ENCODE measurements at regions not wholly inside any gene's neighbourhood (a gene's known extent, or its start where the extent isn't known, plus 50 kb on each side); places are given as distances from the start of the nearest gene placed in this dataset.
"Not testable (repeated sequence)": the region's sequence is repeated elsewhere in the genome, so short reads cannot be mapped to it uniquely, and the experiment has no call there.

DNA sequence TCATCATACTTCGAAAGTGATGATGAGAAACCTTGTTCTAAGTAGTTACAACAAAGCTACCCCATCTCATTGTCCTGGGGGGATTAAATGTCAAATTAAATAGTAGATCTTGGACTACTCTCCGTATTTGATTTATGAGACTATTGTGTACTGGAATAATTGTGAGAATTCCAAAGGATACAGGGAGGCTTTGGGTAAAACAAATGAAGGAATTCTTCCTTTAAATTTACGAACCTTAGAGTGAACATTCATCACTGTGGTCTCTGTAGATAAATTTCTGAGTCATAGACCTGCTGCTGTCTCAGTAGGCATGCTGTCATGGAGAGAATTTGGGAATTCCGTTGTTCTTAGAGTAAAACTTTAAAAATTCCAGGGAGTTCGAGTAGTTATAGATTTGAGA is 836.2 kb downstream of the DNAH5 start:
- Histone ChIP-seq H3K4me1 (no peaks in the 10 kb centered on the region), H3K9me3 (no peaks in the 10 kb centered on the region), H3K27ac (no peak overlapping the region), H3K27me3 (no peaks in the 10 kb centered on the region), H3K36me3 (no peaks in the 10 kb centered on the region), H3K4me3 (no peak overlapping the region)
- WGBS, 2 donors = 77 to 80% methylated on average over 5 of the region's 5 CpGs
- DNase-seq (no peak), ATAC-seq (ENCODE audit: low FRiP score in 2 of 2) (no peak)
- TF ChIP-seq POLR2AphosphoS5 (IDR thresholded peaks at IDR 0.05) = no peak
- no peak for TF ChIP-seq POLR2A (IDR thresholded peaks at IDR 0.05)
- TF ChIP-seq EP300 (IDR thresholded peaks at IDR 0.05) = no peak
- TF ChIP-seq, protein P1, sequence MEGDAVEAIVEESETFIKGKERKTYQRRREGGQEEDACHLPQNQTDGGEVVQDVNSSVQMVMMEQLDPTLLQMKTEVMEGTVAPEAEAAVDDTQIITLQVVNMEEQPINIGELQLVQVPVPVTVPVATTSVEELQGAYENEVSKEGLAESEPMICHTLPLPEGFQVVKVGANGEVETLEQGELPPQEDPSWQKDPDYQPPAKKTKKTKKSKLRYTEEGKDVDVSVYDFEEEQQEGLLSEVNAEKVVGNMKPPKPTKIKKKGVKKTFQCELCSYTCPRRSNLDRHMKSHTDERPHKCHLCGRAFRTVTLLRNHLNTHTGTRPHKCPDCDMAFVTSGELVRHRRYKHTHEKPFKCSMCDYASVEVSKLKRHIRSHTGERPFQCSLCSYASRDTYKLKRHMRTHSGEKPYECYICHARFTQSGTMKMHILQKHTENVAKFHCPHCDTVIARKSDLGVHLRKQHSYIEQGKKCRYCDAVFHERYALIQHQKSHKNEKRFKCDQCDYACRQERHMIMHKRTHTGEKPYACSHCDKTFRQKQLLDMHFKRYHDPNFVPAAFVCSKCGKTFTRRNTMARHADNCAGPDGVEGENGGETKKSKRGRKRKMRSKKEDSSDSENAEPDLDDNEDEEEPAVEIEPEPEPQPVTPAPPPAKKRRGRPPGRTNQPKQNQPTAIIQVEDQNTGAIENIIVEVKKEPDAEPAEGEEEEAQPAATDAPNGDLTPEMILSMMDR (IDR thresholded peaks at IDR 0.05) = no peak

DNA sequence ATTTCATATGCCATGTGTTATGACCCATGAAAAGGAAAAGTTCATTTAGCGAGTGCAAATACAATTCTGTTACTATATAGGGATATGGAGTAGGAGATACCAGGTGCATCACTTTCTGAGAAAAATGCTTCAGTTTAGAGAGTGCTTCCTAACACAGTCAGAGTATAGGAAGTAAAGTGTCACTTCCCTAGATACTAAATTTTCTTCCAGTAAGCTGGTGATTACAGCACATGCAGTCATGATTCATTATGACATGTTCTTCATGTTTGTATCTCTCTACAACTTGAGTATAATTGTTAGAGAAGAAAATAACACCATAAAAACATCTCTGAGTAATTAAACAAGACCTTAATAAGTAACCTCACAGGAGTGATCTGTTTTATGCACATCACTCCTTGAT is 837.0 kb downstream of the DNAH5 start:
- no peak for TF ChIP-seq POLR2A (IDR thresholded peaks at IDR 0.05)
- no peak overlapping the region for H3K27ac ChIP-seq
- no peak overlapping the region for H3K4me3 ChIP-seq
- no peaks in the 10 kb centered on the region for H3K27me3 ChIP-seq
- 88 to 95% methylated on average over 1 of the region's 1 CpG for WGBS, 2 donors
- ATAC-seq (ENCODE audit: low FRiP score in 2 of 2) (no peak), DNase-seq (no peak)
- no peaks in the 10 kb centered on the region for H3K36me3 ChIP-seq
- H3K9me3 ChIP-seq = no peaks in the 10 kb centered on the region
- no peaks in the 10 kb centered on the region for H3K4me1 ChIP-seq

- peak in 1 of 2 donors; percentile 40 for ATAC-seq (ENCODE audit: low FRiP score in 2 of 2)
- no peaks in the 10 kb centered on the region for H3K36me3 ChIP-seq
- no peak overlapping the region for H3K4me3 ChIP-seq
- no peak overlapping the region for H3K27ac ChIP-seq
- H3K4me1 ChIP-seq = no peaks in the 10 kb centered on the region
- no peaks in the 10 kb centered on the region for H3K27me3 ChIP-seq
- peak in 1 of 2 donors; percentile 22 for DNase-seq
- TF ChIP-seq EP300 (IDR thresholded peaks at IDR 0.05) (no peak), POLR2AphosphoS5 (IDR thresholded peaks at IDR 0.05) (no peak), POLR2A (IDR thresholded peaks at IDR 0.05) (no peak)
- TF ChIP-seq, protein P1 (IDR thresholded peaks at IDR 0.05) = no peak
- 74 to 100% methylated on average over 1 to 4 of the region's 4 CpGs for WGBS, 2 donors
- peaks cover 0 to 8% (median 3%) of the 10 kb centered on the region in 4 donors for H3K9me3 ChIP-seq
Measured at GRCh38 chr5:13081116-13081515, 863.4 kb downstream of the DNAH5 start.

DNA sequence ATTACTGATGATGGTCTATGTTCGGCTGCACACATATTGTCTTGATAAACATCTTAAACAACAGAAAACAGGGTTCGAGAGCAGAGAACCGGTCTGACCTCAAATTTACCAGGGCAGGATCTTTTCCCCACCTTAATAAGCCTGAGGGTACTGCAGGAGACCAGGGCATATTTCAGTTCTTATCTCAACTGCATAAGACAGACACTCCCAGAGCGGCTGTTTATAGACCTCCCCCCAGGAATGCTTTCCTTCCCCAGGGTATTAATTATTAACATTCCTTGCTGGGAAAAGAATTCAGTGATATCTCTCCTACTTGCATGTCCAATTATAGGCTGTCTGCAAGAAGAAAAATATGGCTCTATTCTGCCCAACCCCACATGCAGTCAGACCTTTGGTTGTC is 871.6 kb downstream of the DNAH5 start:
- H3K4me1 ChIP-seq; H3K4me3 ChIP-seq; H3K27ac ChIP-seq; H3K36me3 ChIP-seq; H3K27me3 ChIP-seq; ATAC-seq (ENCODE audit: low FRiP score in 2 of 2); DNase-seq: not testable (repeated sequence)
- 84 to 95% methylated on average over 4 of the region's 4 CpGs for WGBS, 2 donors
- H3K9me3 ChIP-seq = peaks cover 0 to 24% (median 8%) of the 10 kb centered on the region in 4 donors

- H3K27ac ChIP-seq = no peak overlapping the region
- WGBS, 2 donors = 48 to 65% methylated on average over 1 of the region's 1 CpG
- TF ChIP-seq EP300 (IDR thresholded peaks at IDR 0.05) (no peak), POLR2AphosphoS5 (IDR thresholded peaks at IDR 0.05) (no peak), POLR2A (IDR thresholded peaks at IDR 0.05) (no peak)
- TF ChIP-seq, protein P1 (IDR thresholded peaks at IDR 0.05) = no peak
- ATAC-seq (ENCODE audit: low FRiP score in 2 of 2) = no peak
- no peaks in the 10 kb centered on the region for H3K36me3 ChIP-seq
- no peaks in the 10 kb centered on the region for H3K9me3 ChIP-seq
- no peaks in the 10 kb centered on the region for H3K4me1 ChIP-seq
- H3K4me3 ChIP-seq = no peak overlapping the region
- no peaks in the 10 kb centered on the region for H3K27me3 ChIP-seq
- DNase-seq = no peak
Measured at GRCh38 chr5:13063088-13063487, 881.4 kb downstream of the DNAH5 start.

DNA sequence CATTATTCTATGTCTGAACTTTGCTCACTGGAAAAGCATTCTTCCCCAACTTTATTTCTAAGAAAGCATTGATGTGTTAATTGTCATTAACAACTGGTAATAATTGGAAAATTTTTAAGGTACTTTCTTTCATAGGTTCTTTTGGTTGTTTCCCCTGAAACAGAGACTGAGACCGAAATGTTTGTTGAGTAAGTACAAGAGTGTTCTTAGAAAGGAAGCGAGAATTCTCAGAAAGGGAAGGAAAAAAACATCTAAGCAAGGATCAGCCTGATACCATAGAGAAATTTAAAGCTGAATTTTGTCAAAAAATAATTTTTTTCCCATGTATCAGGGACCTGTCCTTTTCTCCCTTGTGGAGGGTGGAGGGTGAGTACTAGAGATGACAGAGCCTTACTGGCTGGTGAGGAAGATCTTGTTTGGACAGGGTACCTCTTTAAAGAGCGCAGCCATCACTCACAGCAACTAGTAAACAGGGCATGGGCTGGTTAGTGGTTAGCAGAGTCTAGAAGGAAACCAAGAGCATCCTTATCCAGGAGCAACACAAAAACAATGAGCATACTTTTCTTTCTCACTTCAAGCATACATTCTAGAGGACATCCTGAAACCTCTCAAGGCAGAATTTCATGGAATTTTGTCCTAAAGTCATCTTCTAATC is 898.5 kb downstream of the DNAH5 start:
- Histone ChIP-seq H3K9me3 (no peaks in the 10 kb centered on the region), H3K4me1 (no peaks in the 10 kb centered on the region), H3K36me3 (no peaks in the 10 kb centered on the region), H3K27ac (no peak overlapping the region), H3K4me3 (no peak overlapping the region), H3K27me3 (no peaks in the 10 kb centered on the region)
- TF ChIP-seq POLR2A (IDR thresholded peaks at IDR 0.05) (no peak), EP300 (IDR thresholded peaks at IDR 0.05) (no peak), POLR2AphosphoS5 (IDR thresholded peaks at IDR 0.05) (no peak)
- TF ChIP-seq, protein P1 (IDR thresholded peaks at IDR 0.05) = no peak
- ATAC-seq (ENCODE audit: low FRiP score in 2 of 2) (no peak), DNase-seq (no peak)
- WGBS, 2 donors = 64 to 70% methylated on average over 3 of the region's 3 CpGs

All from upper lobe of left lung (tissue), 6 donors.